ENCODE measurements at regions not wholly inside any gene's neighbourhood (a gene's known extent, or its start where the extent isn't known, plus 50 kb on each side); places are given as distances from the start of the nearest gene placed in this dataset.

GRCh38 chr20:40808936-40809335, 119.9 kb upstream of the MAFB start:
- DNase-seq = no peak

GRCh38 chr20:40809361-40809760, 120.3 kb upstream of the MAFB start:
- DNase-seq = no peak

- no peak for DNase-seq
Measured at GRCh38 chr20:40810332-40811000, 121.4 kb upstream of the MAFB start.

GRCh38 chr20:40811004-40811403, 122.0 kb upstream of the MAFB start:
- no peak for DNase-seq

- no peak for DNase-seq
Measured at GRCh38 chr20:40811660-40812414, 122.8 kb upstream of the MAFB start.

- no peak for DNase-seq
Measured at GRCh38 chr20:40812415-40812925, 123.4 kb upstream of the MAFB start.

GRCh38 chr20:40813029-40813431, 124.0 kb upstream of the MAFB start:
- DNase-seq = no peak

- DNase-seq = no peak
Measured at GRCh38 chr20:40813708-40814630, 124.9 kb upstream of the MAFB start.

GRCh38 chr20:40814631-40814960, 125.6 kb upstream of the MAFB start:
- DNase-seq = no peak

GRCh38 chr20:40815156-40816038, 126.4 kb upstream of the MAFB start:
- DNase-seq = no peak

- no peak for DNase-seq
Measured at GRCh38 chr20:40816039-40816352, 127.0 kb upstream of the MAFB start.

- DNase-seq = no peak
Measured at GRCh38 chr20:40821429-40821828, 132.4 kb upstream of the MAFB start.

- no peak for DNase-seq
Measured at GRCh38 chr20:40826699-40827098, 137.7 kb upstream of the MAFB start.

- no peak for DNase-seq
Measured at GRCh38 chr20:40835321-40835720, 146.3 kb upstream of the MAFB start.

- no peak for DNase-seq
Measured at GRCh38 chr20:40838509-40838908, 149.5 kb upstream of the MAFB start.

- no peak for DNase-seq
Measured at GRCh38 chr20:40843251-40843650, 154.2 kb upstream of the MAFB start.

GRCh38 chr20:40844332-40844731, 155.3 kb upstream of the MAFB start:
- no peak for DNase-seq

GRCh38 chr20:40848096-40848495, 159.1 kb upstream of the MAFB start:
- DNase-seq = no peak

GRCh38 chr20:40848526-40848925, 159.5 kb upstream of the MAFB start:
- DNase-seq = no peak

GRCh38 chr20:40849456-40849855, 160.4 kb upstream of the MAFB start:
- DNase-seq = no peak

GRCh38 chr20:40851051-40851450, 162.0 kb upstream of the MAFB start:
- DNase-seq = no peak

- no peak for DNase-seq
Measured at GRCh38 chr20:40855269-40855668, 166.2 kb upstream of the MAFB start.

GRCh38 chr20:40856653-40857052, 167.6 kb upstream of the MAFB start:
- DNase-seq = no peak

All from CD4-positive, alpha-beta T cell treated with Interleukin-15 for 1 hour (primary cell).